ENCODE measurements at regions not wholly inside any gene's neighbourhood (a gene's known extent, or its start where the extent isn't known, plus 50 kb on each side); places are given as distances from the start of the nearest gene placed in this dataset.

GRCh38 chr13:84050536-84050935 is 168.3 kb upstream of the SLITRK1 start:
- no peak for TF ChIP-seq CTCF (IDR thresholded peaks at IDR 0.05)

DNA sequence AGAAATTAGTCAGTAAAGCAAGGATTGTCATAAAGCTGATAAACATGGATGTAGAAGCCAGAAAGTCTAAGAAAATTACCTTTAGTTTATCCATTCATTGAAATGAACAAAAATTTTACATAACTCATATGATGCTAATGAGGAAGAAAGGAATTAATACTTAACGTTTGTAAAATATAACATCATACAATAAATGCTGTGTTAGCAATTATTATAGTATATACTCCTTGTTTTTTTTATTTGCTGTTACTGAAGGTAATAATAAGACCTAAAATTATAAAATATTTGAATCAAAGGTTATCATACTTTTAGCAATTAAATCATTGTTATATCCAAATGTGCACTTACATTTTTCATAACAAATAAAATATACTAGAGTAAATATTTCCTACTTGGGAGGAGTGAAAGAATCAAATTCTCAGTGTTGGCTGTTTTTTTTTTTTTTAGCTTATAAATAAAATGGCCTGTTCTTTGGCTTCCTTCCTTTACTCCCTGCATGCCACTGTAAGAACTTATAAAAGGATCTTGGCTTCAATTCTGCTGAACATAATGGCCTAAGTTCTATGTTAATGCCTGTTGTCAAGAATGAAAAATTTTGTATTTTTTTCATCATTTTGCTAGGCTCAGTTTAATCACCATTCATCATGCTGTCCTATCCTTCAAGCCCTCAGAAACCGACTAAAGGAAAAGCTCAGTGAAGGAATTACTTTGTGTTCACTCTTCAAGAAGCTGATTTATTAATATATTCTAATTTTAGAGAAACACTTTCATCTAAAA is 167.4 kb upstream of the SLITRK1 start:
- no peak for TF ChIP-seq CTCF (IDR thresholded peaks at IDR 0.05)

DNA sequence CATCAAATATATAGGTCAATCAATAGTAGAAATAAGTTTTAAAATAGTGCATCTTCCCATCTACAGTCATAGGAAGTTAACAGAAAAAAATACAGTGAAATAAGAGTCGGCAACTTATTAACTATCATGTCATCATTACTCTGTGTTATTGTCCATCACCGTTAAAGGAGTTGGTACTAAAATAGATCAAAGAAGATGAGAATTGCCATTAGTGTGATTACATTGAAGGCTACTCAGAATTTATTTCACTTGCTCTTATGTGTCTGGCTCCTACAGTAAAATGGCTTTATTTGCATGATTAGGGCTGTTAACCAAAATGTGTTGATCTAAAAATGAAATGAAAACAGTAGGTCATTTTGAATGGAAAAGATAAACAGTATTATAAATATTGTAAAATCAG is 162.5 kb upstream of the SLITRK1 start:
- TF ChIP-seq CTCF (IDR thresholded peaks at IDR 0.05) = no peak

- TF ChIP-seq CTCF (IDR thresholded peaks at IDR 0.05) = no peak
These were observed 155.7 kb upstream of the SLITRK1 start for GRCh38 chr13:84038001-84038400.

DNA sequence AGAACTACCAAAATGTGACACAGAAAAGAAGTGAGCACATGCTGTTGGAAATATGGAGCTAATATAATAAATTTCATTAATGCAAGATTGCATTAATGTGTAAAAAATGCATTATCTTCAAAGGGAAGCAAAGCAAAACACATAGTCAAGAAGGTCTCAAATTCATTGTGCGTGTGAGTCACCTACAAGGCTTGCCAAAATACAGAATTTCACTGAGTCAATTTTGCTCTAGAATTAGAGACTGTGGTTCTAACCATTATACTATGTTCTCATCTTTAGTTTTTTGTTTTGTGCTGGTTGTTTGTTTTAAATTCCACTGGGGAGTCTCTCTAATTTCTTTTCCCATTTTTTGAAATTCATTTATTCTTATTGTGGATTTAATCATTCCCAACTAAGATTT is 149.8 kb upstream of the SLITRK1 start:
- no peak for TF ChIP-seq CTCF (IDR thresholded peaks at IDR 0.05)

GRCh38 chr13:84031120-84031519 is 148.8 kb upstream of the SLITRK1 start:
- TF ChIP-seq CTCF (IDR thresholded peaks at IDR 0.05) = no peak

DNA sequence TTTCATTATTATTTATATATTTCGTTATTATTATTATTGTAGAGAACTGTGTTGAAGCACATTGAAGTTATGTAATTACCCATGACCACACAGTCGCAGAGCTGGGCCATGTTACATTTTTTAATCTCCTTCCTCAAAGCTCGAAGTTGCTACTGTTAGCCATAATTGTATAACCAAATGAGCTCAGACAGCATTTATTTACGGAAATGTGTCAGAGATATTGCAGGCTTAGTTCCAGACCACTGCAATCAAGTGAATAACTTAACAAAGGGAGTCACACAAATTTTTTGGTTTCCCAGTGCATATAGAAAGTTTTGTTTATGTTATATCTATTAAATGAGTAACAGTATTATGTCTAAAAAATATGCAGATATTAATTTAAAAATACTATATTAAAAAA is 147.1 kb upstream of the SLITRK1 start:
- no peak for TF ChIP-seq CTCF (IDR thresholded peaks at IDR 0.05)

DNA sequence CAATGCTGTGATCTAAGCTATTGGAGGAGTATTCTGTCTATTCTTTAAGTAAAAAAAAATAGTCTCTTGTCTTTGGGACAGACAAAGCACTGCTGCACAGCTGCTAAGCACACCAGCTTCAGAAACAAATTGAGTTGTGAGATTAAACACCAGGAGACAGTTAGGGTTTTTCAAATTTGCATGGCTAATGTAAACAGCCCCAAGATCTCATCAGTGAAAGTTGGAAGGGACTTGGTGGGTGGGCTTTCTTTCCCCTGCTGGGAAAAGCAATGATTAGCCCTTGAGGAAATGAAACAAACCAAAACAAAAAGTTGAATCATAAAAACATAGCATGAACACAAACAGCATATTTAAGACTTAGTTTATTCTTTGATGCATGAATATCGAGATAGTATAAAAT is 143.6 kb upstream of the SLITRK1 start:
- no peak for TF ChIP-seq CTCF (IDR thresholded peaks at IDR 0.05)

Measured in LNCAP (cell line).